ENCODE measurements at regions not wholly inside any gene's neighbourhood (a gene's known extent, or its start where the extent isn't known, plus 50 kb on each side); places are given as distances from the start of the nearest gene placed in this dataset.
"Not testable (repeated sequence)": the region's sequence is repeated elsewhere in the genome, so short reads cannot be mapped to it uniquely, and the experiment has no call there.

- H3K9me3 ChIP-seq (ENCODE audit: low read depth), result no peaks in the 10 kb centered on the region
- no peak overlapping the region for H3K9ac ChIP-seq
- H3K27me3 Mint-ChIP-seq (ENCODE audit: insufficient read depth, low read depth), result no peaks in the 10 kb centered on the region
- H3K27me3 ChIP-seq, result no peaks in the 10 kb centered on the region
- H2AFZ ChIP-seq (replicated peaks), result no peak overlapping the region
- H4K20me1 ChIP-seq (ENCODE audit: low read depth), result no peaks in the 10 kb centered on the region
- no peaks in the 10 kb centered on the region for H3K36me3 ChIP-seq
- H3K9me3 Mint-ChIP-seq, result no peaks in the 10 kb centered on the region
- no peak overlapping the region for H3K4me2 ChIP-seq
- no peaks in the 10 kb centered on the region for H3K36me3 Mint-ChIP-seq
- H3K4me3 ChIP-seq, result no peak overlapping the region
- no peak for DNase-seq (ENCODE audit: low spot score)
- peaks cover 8% of the 10 kb centered on the region for H3K4me1 Mint-ChIP-seq
- H3K27ac Mint-ChIP-seq, result no peak overlapping the region
- no peak overlapping the region for H3K27ac ChIP-seq
- no peaks in the 10 kb centered on the region for H3K79me2 ChIP-seq (ENCODE audit: low read depth)
- no peaks in the 10 kb centered on the region for H3F3A ChIP-seq (ENCODE audit: low read depth)
- H3K4me1 ChIP-seq, result peaks cover 8% of the 10 kb centered on the region
- no peak for TF ChIP-seq EZH2 (IDR thresholded peaks at IDR 0.05)
- TF ChIP-seq EZH2phosphoT487 (IDR thresholded peaks at IDR 0.05), result no peak
- no peak for TF ChIP-seq CTCF (IDR thresholded peaks at IDR 0.05)
- H3K4me3 Mint-ChIP-seq, result no peak overlapping the region
These were observed 185.5 kb upstream of the MYO3A start for GRCh38 chr10:25748509-25748908.

- no peaks in the 10 kb centered on the region for H3F3A ChIP-seq (ENCODE audit: low read depth)
- peaks cover 15% of the 10 kb centered on the region for H3K4me1 Mint-ChIP-seq
- H3K9me3 Mint-ChIP-seq, result peaks cover 3% of the 10 kb centered on the region
- H3K9ac ChIP-seq, result no peak overlapping the region
- no peak overlapping the region for H3K4me3 ChIP-seq
- no peaks in the 10 kb centered on the region for H3K36me3 Mint-ChIP-seq
- H3K27me3 Mint-ChIP-seq (ENCODE audit: insufficient read depth, low read depth), result peaks cover 5% of the 10 kb centered on the region
- H3K27ac Mint-ChIP-seq, result no peak overlapping the region
- H3K4me3 Mint-ChIP-seq, result no peak overlapping the region
- no peaks in the 10 kb centered on the region for H3K27me3 ChIP-seq
- no peak overlapping the region for H3K27ac ChIP-seq
- DNase-seq (ENCODE audit: low spot score), result no peak
- no peak overlapping the region for H3K4me2 ChIP-seq
- H2AFZ ChIP-seq (replicated peaks), result no peak overlapping the region
- TF ChIP-seq CTCF (IDR thresholded peaks at IDR 0.05), result no peak
- no peak for TF ChIP-seq EZH2 (IDR thresholded peaks at IDR 0.05)
- no peaks in the 10 kb centered on the region for H3K36me3 ChIP-seq
- no peaks in the 10 kb centered on the region for H3K79me2 ChIP-seq (ENCODE audit: low read depth)
- no peaks in the 10 kb centered on the region for H3K9me3 ChIP-seq (ENCODE audit: low read depth)
- peaks cover 10% of the 10 kb centered on the region for H3K4me1 ChIP-seq
- no peaks in the 10 kb centered on the region for H4K20me1 ChIP-seq (ENCODE audit: low read depth)
These were observed 180.3 kb upstream of the MYO3A start for GRCh38 chr10:25753776-25754175.

GRCh38 chr10:25755874-25756273, 178.2 kb upstream of the MYO3A start:
- H3K79me2 ChIP-seq (ENCODE audit: low read depth); H3F3A ChIP-seq (ENCODE audit: low read depth); H3K36me3 Mint-ChIP-seq; H3K4me2 ChIP-seq; H2AFZ ChIP-seq (replicated peaks); H3K27ac ChIP-seq; H4K20me1 ChIP-seq (ENCODE audit: low read depth); DNase-seq (ENCODE audit: low spot score); H3K9me3 ChIP-seq (ENCODE audit: low read depth); H3K36me3 ChIP-seq; H3K4me3 ChIP-seq; H3K27me3 Mint-ChIP-seq (ENCODE audit: insufficient read depth, low read depth); H3K4me3 Mint-ChIP-seq; H3K9me3 Mint-ChIP-seq; H3K27me3 ChIP-seq; H3K9ac ChIP-seq; H3K27ac Mint-ChIP-seq: not testable (repeated sequence)
- H3K4me1 ChIP-seq, result peaks cover 10% of the 10 kb centered on the region
- H3K4me1 Mint-ChIP-seq, result peaks cover 15% of the 10 kb centered on the region

GRCh38 chr10:25756784-25757183, 177.2 kb upstream of the MYO3A start:
- no peaks in the 10 kb centered on the region for H3K27me3 ChIP-seq
- no peak overlapping the region for H3K27ac ChIP-seq
- no peak overlapping the region for H3K4me3 ChIP-seq
- peaks cover 3% of the 10 kb centered on the region for H3K9me3 Mint-ChIP-seq
- no peaks in the 10 kb centered on the region for H4K20me1 ChIP-seq (ENCODE audit: low read depth)
- peaks cover 10% of the 10 kb centered on the region for H3K4me1 ChIP-seq
- no peaks in the 10 kb centered on the region for H3K36me3 ChIP-seq
- no peak overlapping the region for H3K4me3 Mint-ChIP-seq
- H3K9ac ChIP-seq, result no peak overlapping the region
- no peaks in the 10 kb centered on the region for H3K79me2 ChIP-seq (ENCODE audit: low read depth)
- H3K36me3 Mint-ChIP-seq, result no peaks in the 10 kb centered on the region
- no peak overlapping the region for H3K27ac Mint-ChIP-seq
- no peaks in the 10 kb centered on the region for H3K9me3 ChIP-seq (ENCODE audit: low read depth)
- H3K27me3 Mint-ChIP-seq (ENCODE audit: insufficient read depth, low read depth), result peaks cover 9% of the 10 kb centered on the region
- H3F3A ChIP-seq (ENCODE audit: low read depth), result no peaks in the 10 kb centered on the region
- no peak overlapping the region for H3K4me2 ChIP-seq
- TF ChIP-seq CTCF (IDR thresholded peaks at IDR 0.05) (no peak), EZH2 (IDR thresholded peaks at IDR 0.05) (no peak), EZH2phosphoT487 (IDR thresholded peaks at IDR 0.05) (no peak)
- H3K4me1 Mint-ChIP-seq, result peaks cover 15% of the 10 kb centered on the region
- no peak overlapping the region for H2AFZ ChIP-seq (replicated peaks)
- no peak for DNase-seq (ENCODE audit: low spot score)

All from neural progenitor cell (in vitro differentiated cells).